CD8-positive, alpha-beta memory T cell (primary cell): ENCODE measurements at regions not wholly inside any gene's neighbourhood (a gene's known extent, or its start where the extent isn't known, plus 50 kb on each side); places are given as distances from the start of the nearest gene placed in this dataset.

Experiments used
- CTCF ChIA-PET: fragments of 350-600 bp; sonication (Branson Sonifier 250); formaldehyde crosslinking; loops from one replicate; lab custom pipeline; 2021; ENCODE audit warnings: antibody characterized with exemption; lab: Charles Lee
- POLR2A ChIA-PET: fragments of 350-600 bp; sonication (Branson Sonifier 250); formaldehyde crosslinking; loops from one replicate; lab custom pipeline; 2021; ENCODE audit warnings: antibody characterized with exemption; lab: Charles Lee
- DNase-seq, 5 donors: peaks; one replicate each; pipeline versions ENCODE4 v3.0.0 to v3.0.0-alpha.2; 2020 to 2022; ENCODE audit warnings: mixed read lengths in 1 of 5
- H3K27ac ChIP-seq: one replicate; pipeline ENCODE4 v1.7.0; 2013; ENCODE audit warnings: low read depth, mild to moderate bottlenecking, low read length, moderate library complexity
- H3K27me3 ChIP-seq: 2 replicates; pipeline ENCODE4 v1.7.0; 2013; ENCODE audit warnings: low read length, mild to moderate bottlenecking; ENCODE audit not compliant: insufficient read depth, poor library complexity, severe bottlenecking
- H3K36me3 ChIP-seq: 2 replicates; pipeline ENCODE4 v1.7.0; 2013; ENCODE audit warnings: mild to moderate bottlenecking, low read length, moderate library complexity; ENCODE audit not compliant: insufficient read depth
- H3K4me1 ChIP-seq: 2 replicates; pipeline ENCODE4 v1.7.0; 2013; ENCODE audit warnings: mild to moderate bottlenecking, low read length, moderate library complexity; ENCODE audit not compliant: insufficient read depth
- H3K4me3 ChIP-seq: 2 replicates; pipeline ENCODE4 v1.7.0; 2013; ENCODE audit warnings: mild to moderate bottlenecking, low read length
- H3K9me3 ChIP-seq: 2 replicates; pipeline ENCODE4 v1.7.0; 2013; ENCODE audit warnings: mild to moderate bottlenecking, low read length
- H3K27ac Mint-ChIP-seq, 8 donors: one replicate each; pipeline ENCODE4 v1.8.0; 2020 to 2021; ENCODE audit warnings: mixed read lengths in 8 of 8, mild to moderate bottlenecking in 6 of 8, inconsistent platforms in 3 of 8, moderate library complexity in 3 of 8
- H3K27me3 Mint-ChIP-seq, 2 donors: one replicate each; pipeline ENCODE4 v1.8.0; 2020 to 2021; ENCODE audit warnings: mixed read lengths in 2 of 2, mild to moderate bottlenecking in 1 of 2, moderate library complexity in 1 of 2
- H3K36me3 Mint-ChIP-seq, 3 donors: one replicate each; pipeline ENCODE4 v1.8.0; 2020 to 2021; ENCODE audit warnings: mixed read lengths in 3 of 3, inconsistent platforms in 1 of 3, mild to moderate bottlenecking in 1 of 3
- H3K4me1 Mint-ChIP-seq, 3 donors: one replicate each; pipeline ENCODE4 v1.8.0; 2020 to 2021; ENCODE audit warnings: mixed read lengths in 3 of 3, inconsistent platforms in 1 of 3, mild to moderate bottlenecking in 1 of 3
- H3K4me3 Mint-ChIP-seq, 7 donors: one replicate each; pipeline ENCODE4 v1.8.0; 2020 to 2021; ENCODE audit warnings: mixed read lengths in 7 of 7, mild to moderate bottlenecking in 6 of 7, moderate library complexity in 4 of 7, inconsistent platforms in 2 of 7
- H3K9me3 Mint-ChIP-seq, 5 donors: one replicate each; pipeline ENCODE4 v1.8.0; 2020 to 2022; ENCODE audit warnings: mixed read lengths in 5 of 5, mild to moderate bottlenecking in 3 of 5, moderate library complexity in 2 of 5, inconsistent platforms in 1 of 5

GRCh38 chr11:79786961-79787360, 346.1 kb upstream of the TENM4 start:
- Mint-ChIP-seq H3K4me1 (no peaks in the 10 kb centered on the region), H3K27ac (no peak overlapping the region), H3K9me3 (peaks cover under 1 to 17% (median 7%) of the 10 kb centered on the region in 5 donors), H3K36me3 (no peaks in the 10 kb centered on the region), H3K4me3 (no peak overlapping the region), H3K27me3 (no peaks in the 10 kb centered on the region)
- DNase-seq: no peak
- no peaks in the 10 kb centered on the region for H3K27me3 ChIP-seq
- no peaks in the 10 kb centered on the region for H3K9me3 ChIP-seq
- no peaks in the 10 kb centered on the region for H3K36me3 ChIP-seq
- no peak overlapping the region for H3K4me3 ChIP-seq
- H3K4me1 ChIP-seq: no peaks in the 10 kb centered on the region
- ChIA-PET POLR2A (no interaction called here), CTCF (no interaction called here)
- H3K27ac ChIP-seq: no peak overlapping the region

GRCh38 chr11:79783833-79784232, 343.0 kb upstream of the TENM4 start:
- no peaks in the 10 kb centered on the region for H3K36me3 Mint-ChIP-seq
- CTCF ChIA-PET: no interaction called here
- H3K9me3 ChIP-seq: no peaks in the 10 kb centered on the region
- H3K36me3 ChIP-seq: no peaks in the 10 kb centered on the region
- POLR2A ChIA-PET: no interaction called here
- peaks cover 0 to 17% (median 5%) of the 10 kb centered on the region in 5 donors for H3K9me3 Mint-ChIP-seq
- no peak overlapping the region for H3K4me3 Mint-ChIP-seq
- no peak overlapping the region for H3K4me3 ChIP-seq
- no peaks in the 10 kb centered on the region for H3K27me3 Mint-ChIP-seq
- no peak overlapping the region for H3K27ac Mint-ChIP-seq
- H3K4me1 ChIP-seq: no peaks in the 10 kb centered on the region
- no peaks in the 10 kb centered on the region for H3K27me3 ChIP-seq
- DNase-seq: no peak
- H3K4me1 Mint-ChIP-seq: no peaks in the 10 kb centered on the region
- no peak overlapping the region for H3K27ac ChIP-seq

- Mint-ChIP-seq H3K4me3 (no peak overlapping the region), H3K36me3 (peaks cover 0 to 2% (median 0%) of the 10 kb centered on the region in 3 donors), H3K27ac (no peak overlapping the region), H3K27me3 (peaks cover 0 to 1% of the 10 kb centered on the region in 2 donors), H3K4me1 (no peaks in the 10 kb centered on the region), H3K9me3 (peaks cover 0 to 17% (median 10%) of the 10 kb centered on the region in 5 donors)
- H3K4me1 ChIP-seq: no peaks in the 10 kb centered on the region
- POLR2A ChIA-PET: no interaction called here
- no peaks in the 10 kb centered on the region for H3K27me3 ChIP-seq
- no peak for DNase-seq
- H3K27ac ChIP-seq: no peak overlapping the region
- CTCF ChIA-PET: no interaction called here
- H3K4me3 ChIP-seq: no peak overlapping the region
- H3K36me3 ChIP-seq: no peaks in the 10 kb centered on the region
- no peaks in the 10 kb centered on the region for H3K9me3 ChIP-seq
Measured at GRCh38 chr11:79768343-79768742, 327.5 kb upstream of the TENM4 start.

GRCh38 chr11:79762279-79762921, 321.6 kb upstream of the TENM4 start:
- Mint-ChIP-seq H3K9me3 (peaks cover 0 to 10% (median 7%) of the 10 kb centered on the region in 5 donors), H3K27ac (no peak overlapping the region), H3K4me3 (no peak overlapping the region), H3K4me1 (no peaks in the 10 kb centered on the region), H3K27me3 (no peaks in the 10 kb centered on the region), H3K36me3 (no peaks in the 10 kb centered on the region)
- H3K27ac ChIP-seq: no peak overlapping the region
- ChIA-PET POLR2A (no interaction called here), CTCF (no interaction called here)
- H3K4me3 ChIP-seq: no peak overlapping the region
- no peaks in the 10 kb centered on the region for H3K36me3 ChIP-seq
- H3K9me3 ChIP-seq: peaks cover under 1% of the 10 kb centered on the region
- H3K27me3 ChIP-seq: no peaks in the 10 kb centered on the region
- DNase-seq: no peak
- H3K4me1 ChIP-seq: no peaks in the 10 kb centered on the region

- Mint-ChIP-seq H3K4me3 (no peak overlapping the region), H3K4me1 (no peaks in the 10 kb centered on the region), H3K9me3 (peaks cover under 1 to 12% (median 2%) of the 10 kb centered on the region in 5 donors), H3K36me3 (no peaks in the 10 kb centered on the region), H3K27me3 (no peaks in the 10 kb centered on the region), H3K27ac (no peak overlapping the region)
- no peak overlapping the region for H3K4me3 ChIP-seq
- ChIA-PET CTCF (no interaction called here), POLR2A (no interaction called here)
- peaks cover 4% of the 10 kb centered on the region for H3K9me3 ChIP-seq
- H3K27me3 ChIP-seq: no peaks in the 10 kb centered on the region
- no peak for DNase-seq
- H3K36me3 ChIP-seq: no peaks in the 10 kb centered on the region
- no peaks in the 10 kb centered on the region for H3K4me1 ChIP-seq
- no peak overlapping the region for H3K27ac ChIP-seq
Measured at GRCh38 chr11:79758325-79758724, 317.5 kb upstream of the TENM4 start.

- no peak for DNase-seq
- CTCF ChIA-PET: no interaction called here
- POLR2A ChIA-PET: no interaction called here
- Histone ChIP-seq H3K27me3 (no peaks in the 10 kb centered on the region), H3K4me1 (no peaks in the 10 kb centered on the region), H3K9me3 (no peaks in the 10 kb centered on the region), H3K36me3 (no peaks in the 10 kb centered on the region), H3K4me3 (no peak overlapping the region), H3K27ac (no peak overlapping the region)
- Mint-ChIP-seq H3K36me3 (no peaks in the 10 kb centered on the region), H3K4me1 (no peaks in the 10 kb centered on the region), H3K27ac (no peak overlapping the region), H3K27me3 (no peaks in the 10 kb centered on the region), H3K4me3 (no peak overlapping the region), H3K9me3 (peaks cover 8 to 23% (median 10%) of the 10 kb centered on the region in 5 donors)
Measured at GRCh38 chr11:79747406-79747805, 306.6 kb upstream of the TENM4 start.

- no peaks in the 10 kb centered on the region for H3K27me3 ChIP-seq
- no peaks in the 10 kb centered on the region for H3K4me1 ChIP-seq
- Mint-ChIP-seq H3K27ac (peak overlapping the region in 1 of 8 donors; percentile 55), H3K4me3 (no peak overlapping the region), H3K9me3 (peaks cover 9 to 17% (median 10%) of the 10 kb centered on the region in 5 donors), H3K36me3 (no peaks in the 10 kb centered on the region), H3K4me1 (no peaks in the 10 kb centered on the region), H3K27me3 (no peaks in the 10 kb centered on the region)
- H3K27ac ChIP-seq: no peak overlapping the region
- H3K36me3 ChIP-seq: no peaks in the 10 kb centered on the region
- no peak overlapping the region for H3K4me3 ChIP-seq
- no peaks in the 10 kb centered on the region for H3K9me3 ChIP-seq
- POLR2A ChIA-PET: no interaction called here
- CTCF ChIA-PET: no interaction called here
- DNase-seq: no peak
Measured at GRCh38 chr11:79744941-79745340, 304.1 kb upstream of the TENM4 start.

- Histone ChIP-seq H3K4me3 (no peak overlapping the region), H3K4me1 (no peaks in the 10 kb centered on the region), H3K36me3 (no peaks in the 10 kb centered on the region), H3K9me3 (no peaks in the 10 kb centered on the region), H3K27ac (no peak overlapping the region), H3K27me3 (no peaks in the 10 kb centered on the region)
- H3K4me3 Mint-ChIP-seq: no peak overlapping the region
- DNase-seq: no peak
- H3K9me3 Mint-ChIP-seq: peaks cover 3 to 13% (median 7%) of the 10 kb centered on the region in 5 donors
- no peaks in the 10 kb centered on the region for H3K27me3 Mint-ChIP-seq
- H3K4me1 Mint-ChIP-seq: no peaks in the 10 kb centered on the region
- no peaks in the 10 kb centered on the region for H3K36me3 Mint-ChIP-seq
- no peak overlapping the region for H3K27ac Mint-ChIP-seq
- POLR2A ChIA-PET: no interaction called here
- CTCF ChIA-PET: no interaction called here
Measured at GRCh38 chr11:79742176-79742575, 301.3 kb upstream of the TENM4 start.
